HUES6 (cell line): ENCODE measurements at regions not wholly inside any gene's neighbourhood (a gene's known extent, or its start where the extent isn't known, plus 50 kb on each side); places are given as distances from the start of the nearest gene placed in this dataset.
"Not testable (repeated sequence)": the region's sequence is repeated elsewhere in the genome, so short reads cannot be mapped to it uniquely, and the experiment has no call there.

Experiments
- H3K27ac ChIP-seq: 2 replicates; pipeline ENCODE4 v1.7.0; 2013; ENCODE audit warnings: low read depth, mild to moderate bottlenecking, low read length, inconsistent platforms
- H3K27me3 ChIP-seq: 2 replicates; pipeline ENCODE4 v1.6.1; 2013; ENCODE audit warnings: low read length; ENCODE audit not compliant: control insufficient read depth, insufficient read depth
- H3K36me3 ChIP-seq: 2 replicates; pipeline ENCODE4 v1.6.1; 2013; ENCODE audit warnings: low read length; ENCODE audit not compliant: control insufficient read depth, insufficient read depth
- H3K4me1 ChIP-seq: 2 replicates; pipeline ENCODE4 v1.6.1; 2013; ENCODE audit warnings: low read length; ENCODE audit not compliant: control insufficient read depth, insufficient read depth
- H3K4me3 ChIP-seq: 2 replicates; pipeline ENCODE4 v1.5.1; 2013; ENCODE audit warnings: low read depth, low read length
- H3K9ac ChIP-seq: one replicate; pipeline ENCODE4 v1.6.1; 2013; ENCODE audit warnings: mild to moderate bottlenecking, low read length
- H3K9me3 ChIP-seq: 2 replicates; pipeline ENCODE4 v1.6.1; 2013; ENCODE audit warnings: low read depth, low read length; ENCODE audit not compliant: control insufficient read depth, insufficient read depth

DNA sequence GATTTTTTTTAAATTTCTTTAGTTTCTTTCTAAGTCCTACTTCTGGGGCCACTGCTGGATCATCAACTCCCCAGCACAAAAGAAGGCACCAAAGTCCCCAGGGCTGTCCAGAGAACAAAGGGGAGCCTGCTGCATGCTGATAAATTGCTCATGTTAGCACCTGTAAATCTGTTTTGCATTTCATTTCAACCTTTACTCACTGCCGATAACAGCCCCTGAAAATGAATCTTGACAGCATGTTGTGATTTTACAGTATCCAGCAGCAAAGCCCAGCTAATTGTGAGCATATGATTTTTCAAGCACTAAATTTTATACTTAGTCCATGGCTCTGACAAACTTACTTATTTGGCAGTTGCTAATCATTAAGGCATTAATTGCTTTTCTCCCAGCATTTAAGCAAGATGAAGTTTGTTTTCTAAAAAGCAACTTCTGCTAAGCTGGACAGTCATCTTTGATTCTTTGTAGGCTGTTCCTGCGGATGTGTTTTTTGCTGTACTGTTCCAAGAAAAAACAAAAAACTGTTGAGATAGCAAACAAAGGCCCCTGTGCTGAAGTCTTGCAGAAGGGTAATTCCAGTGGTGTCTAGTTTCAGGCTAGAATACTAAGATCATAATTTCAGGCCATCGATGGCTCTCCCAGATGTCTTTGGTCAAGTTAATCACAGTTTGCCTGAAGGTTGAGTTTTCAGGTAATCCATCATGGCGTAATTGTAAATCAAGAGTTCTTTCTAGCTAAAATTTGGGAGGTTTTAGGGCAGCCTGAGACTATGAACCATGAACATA is 73.1 kb upstream of the GAS1 start:
- Histone ChIP-seq H3K9ac (no peak overlapping the region), H3K4me1 (peaks cover 6% of the 10 kb centered on the region), H3K27me3 (no peaks in the 10 kb centered on the region), H3K9me3 (no peaks in the 10 kb centered on the region), H3K27ac (no peak overlapping the region), H3K4me3 (no peak overlapping the region), H3K36me3 (no peaks in the 10 kb centered on the region)

DNA sequence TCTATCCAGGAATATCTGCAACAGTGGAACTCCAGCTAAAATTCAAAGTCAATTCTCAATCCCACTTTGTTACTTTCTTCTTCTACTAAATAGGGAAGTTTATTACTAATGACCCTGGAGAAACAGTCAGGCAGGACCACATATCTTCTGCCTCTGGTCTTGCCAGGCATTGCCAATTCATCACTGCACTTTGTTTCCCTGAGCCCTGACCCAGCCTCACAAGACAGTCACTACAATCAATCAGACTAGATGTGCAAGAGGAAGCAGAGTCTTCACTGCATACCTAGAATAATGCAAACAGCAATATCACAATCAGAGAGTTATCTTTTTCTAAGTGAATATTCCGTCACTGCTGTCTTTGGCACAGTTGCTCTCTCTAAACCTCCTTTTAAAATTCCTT is 74.9 kb upstream of the GAS1 start:
- H3K9ac ChIP-seq = no peak overlapping the region
- H3K4me1 ChIP-seq = peaks cover 6% of the 10 kb centered on the region
- H3K4me3 ChIP-seq = no peak overlapping the region
- no peaks in the 10 kb centered on the region for H3K36me3 ChIP-seq
- no peaks in the 10 kb centered on the region for H3K27me3 ChIP-seq
- H3K27ac ChIP-seq = no peak overlapping the region
- no peaks in the 10 kb centered on the region for H3K9me3 ChIP-seq

GRCh38 chr9:87026204-87026603 is 78.9 kb upstream of the GAS1 start:
- Histone ChIP-seq H3K27ac (no peak overlapping the region), H3K4me1 (peaks cover 6% of the 10 kb centered on the region), H3K27me3 (no peaks in the 10 kb centered on the region), H3K9me3 (no peaks in the 10 kb centered on the region), H3K4me3 (no peak overlapping the region), H3K36me3 (no peaks in the 10 kb centered on the region), H3K9ac (no peak overlapping the region)

DNA sequence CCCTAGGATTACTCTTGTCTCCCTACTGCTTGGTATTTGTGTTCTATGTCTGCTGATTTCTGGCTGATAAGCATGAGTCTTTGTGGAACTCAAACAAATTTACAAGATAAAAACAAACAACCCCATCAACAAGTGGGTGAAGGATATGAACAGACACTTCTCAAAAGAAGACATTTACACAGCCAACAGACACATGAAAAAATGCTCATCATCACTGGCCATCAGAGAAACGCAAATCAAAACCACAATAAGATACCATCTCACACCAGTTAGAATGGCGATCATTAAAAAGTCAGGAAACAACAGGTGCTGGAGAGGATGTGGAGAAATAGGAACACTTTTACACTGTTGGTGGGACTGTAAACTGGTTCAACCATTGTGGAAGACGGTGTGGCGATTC is 81.5 kb upstream of the GAS1 start:
- not testable (repeated sequence) for H3K4me1 ChIP-seq, H3K4me3 ChIP-seq, H3K27me3 ChIP-seq, H3K9ac ChIP-seq, H3K27ac ChIP-seq, H3K9me3 ChIP-seq, H3K36me3 ChIP-seq

GRCh38 chr9:87029905-87030304 is 82.6 kb upstream of the GAS1 start:
- H3K9ac ChIP-seq = no peak overlapping the region
- no peaks in the 10 kb centered on the region for H3K36me3 ChIP-seq
- H3K27ac ChIP-seq = no peak overlapping the region
- H3K4me3 ChIP-seq = no peak overlapping the region
- H3K27me3 ChIP-seq = no peaks in the 10 kb centered on the region
- H3K9me3 ChIP-seq = no peaks in the 10 kb centered on the region
- H3K4me1 ChIP-seq = peaks cover 5% of the 10 kb centered on the region

- Histone ChIP-seq H3K9ac (no peak overlapping the region), H3K27ac (no peak overlapping the region), H3K27me3 (no peaks in the 10 kb centered on the region), H3K36me3 (no peaks in the 10 kb centered on the region), H3K9me3 (no peaks in the 10 kb centered on the region), H3K4me3 (no peak overlapping the region), H3K4me1 (peaks cover 5% of the 10 kb centered on the region)
These were observed 87.5 kb upstream of the GAS1 start for GRCh38 chr9:87034841-87035240.

- Histone ChIP-seq H3K27ac (no peak overlapping the region), H3K4me1 (peaks cover 11% of the 10 kb centered on the region), H3K9me3 (no peaks in the 10 kb centered on the region), H3K27me3 (no peaks in the 10 kb centered on the region), H3K9ac (no peak overlapping the region), H3K36me3 (no peaks in the 10 kb centered on the region), H3K4me3 (no peak overlapping the region)
These were observed 88.6 kb upstream of the GAS1 start for GRCh38 chr9:87035879-87036278.

DNA sequence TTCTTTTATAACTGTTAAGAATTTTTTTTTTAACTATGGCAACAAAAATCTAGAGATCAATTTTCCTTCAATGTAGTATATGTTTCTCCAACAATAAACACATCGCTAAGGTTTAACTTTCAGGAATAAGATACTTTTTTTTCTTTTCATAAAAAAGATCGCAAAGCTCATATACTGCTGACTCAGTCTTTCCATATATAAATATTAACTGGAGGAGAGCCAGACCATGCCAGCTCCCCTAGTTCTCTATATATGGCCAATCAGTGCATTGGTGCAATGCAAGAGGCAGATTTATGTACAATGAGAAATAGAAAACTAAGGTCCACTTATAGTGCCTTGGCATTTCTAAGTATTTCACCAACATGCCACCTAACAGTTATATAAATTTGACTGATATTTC is 89.2 kb upstream of the GAS1 start:
- Histone ChIP-seq H3K9me3 (no peaks in the 10 kb centered on the region), H3K27me3 (no peaks in the 10 kb centered on the region), H3K36me3 (no peaks in the 10 kb centered on the region), H3K9ac (no peak overlapping the region), H3K4me1 (peaks cover 15% of the 10 kb centered on the region), H3K4me3 (no peak overlapping the region), H3K27ac (no peak overlapping the region)

GRCh38 chr9:87039809-87040392 is 92.6 kb upstream of the GAS1 start:
- no peaks in the 10 kb centered on the region for H3K9me3 ChIP-seq
- H3K9ac ChIP-seq = no peak overlapping the region
- H3K36me3 ChIP-seq = no peaks in the 10 kb centered on the region
- no peak overlapping the region for H3K4me3 ChIP-seq
- peaks cover 10% of the 10 kb centered on the region for H3K4me1 ChIP-seq
- H3K27ac ChIP-seq = no peak overlapping the region
- H3K27me3 ChIP-seq = no peaks in the 10 kb centered on the region

DNA sequence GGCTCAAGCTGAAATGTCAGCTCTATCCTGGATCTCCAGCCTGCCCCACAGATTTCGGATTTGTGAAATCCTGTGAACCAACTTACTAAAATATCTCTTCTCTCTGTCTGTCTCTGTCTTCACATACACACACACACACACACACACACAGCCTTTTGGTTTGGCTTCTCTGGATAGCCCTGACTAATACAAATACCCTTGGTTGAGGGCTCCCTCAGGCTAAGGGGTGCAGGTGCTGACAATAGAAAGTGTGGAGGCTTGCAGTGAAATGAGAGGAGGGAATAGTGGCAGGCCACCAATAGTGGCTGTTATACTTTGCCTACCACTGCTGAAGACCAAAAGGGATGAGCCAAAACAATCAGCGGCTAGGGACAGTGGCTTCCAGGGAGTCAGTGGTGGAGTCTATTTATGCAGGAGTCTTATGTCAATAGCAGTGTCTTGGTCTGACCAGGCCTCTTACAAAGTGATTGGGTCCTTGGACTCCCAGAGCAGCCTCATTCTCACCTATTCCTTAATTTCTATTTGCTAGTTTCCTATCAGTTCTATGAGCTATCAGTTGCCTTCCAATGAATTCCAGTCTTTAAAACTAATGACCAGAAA is 93.2 kb upstream of the GAS1 start:
- Histone ChIP-seq H3K4me3 (peak overlapping the region; percentile 73), H3K27me3 (no peaks in the 10 kb centered on the region), H3K36me3 (no peaks in the 10 kb centered on the region), H3K4me1 (peaks cover 10% of the 10 kb centered on the region), H3K9me3 (no peaks in the 10 kb centered on the region), H3K27ac (no peak overlapping the region), H3K9ac (no peak overlapping the region)

DNA sequence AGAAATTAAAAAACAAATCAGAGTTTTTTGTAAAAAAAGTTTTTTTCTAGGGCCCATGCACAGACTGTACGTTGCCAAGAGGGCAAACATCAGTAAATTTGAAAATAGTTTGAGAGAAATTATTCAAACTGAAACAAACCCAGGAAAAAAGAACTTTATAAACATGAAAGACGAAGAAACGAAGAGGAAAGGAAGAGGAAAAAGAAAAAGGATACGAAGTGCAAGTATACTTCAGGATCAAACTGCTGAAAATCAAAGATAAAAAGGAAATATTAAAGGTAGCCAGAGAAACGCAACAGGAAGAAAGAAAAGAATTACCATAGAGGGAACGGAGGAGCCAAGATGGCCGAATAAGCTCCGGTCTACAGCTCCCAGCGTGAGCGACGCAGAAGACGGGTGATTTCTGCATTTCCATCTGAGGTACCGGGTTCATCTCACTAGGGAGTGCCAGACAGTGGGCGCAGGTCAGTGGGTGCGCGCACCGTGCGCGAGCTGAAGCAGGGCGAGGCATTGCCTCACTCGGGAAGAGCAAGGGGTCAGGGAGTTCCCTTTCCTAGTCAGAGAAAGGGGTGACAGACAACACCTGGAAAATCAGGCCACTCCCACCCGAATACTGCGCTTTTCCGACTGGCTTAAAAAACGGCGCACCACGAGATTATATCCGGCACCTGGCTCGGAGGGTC is 94.4 kb upstream of the GAS1 start:
- H3K27ac ChIP-seq = peak overlapping the region; percentile 76
- not testable (repeated sequence) for H3K9me3 ChIP-seq, H3K27me3 ChIP-seq, H3K36me3 ChIP-seq, H3K4me1 ChIP-seq
- peak overlapping the region; percentile 73 for H3K4me3 ChIP-seq
- peak overlapping the region; percentile 79 for H3K9ac ChIP-seq
